Mesenchymal stem cell (in vitro differentiated cells and primary cell): ENCODE measurements at regions not wholly inside any gene's neighbourhood (a gene's known extent, or its start where the extent isn't known, plus 50 kb on each side); places are given as distances from the start of the nearest gene placed in this dataset.

Experiments used
- DNase-seq: peaks from one replicate; pipeline ENCODE4 v3.0.0-alpha.2; 2013
- H2AFZ ChIP-seq: one replicate; pipeline ENCODE4 v1.6.1; 2013; ENCODE audit warnings: low read depth, mild to moderate bottlenecking, control low read depth, inconsistent platforms, low read length, moderate library complexity
- H2AK5ac ChIP-seq: 2 replicates; pipeline ENCODE4 v1.6.1; 2013; ENCODE audit warnings: low read length, moderate library complexity, mild to moderate bottlenecking, inconsistent platforms; ENCODE audit not compliant: severe bottlenecking
- H2BK120ac ChIP-seq: one replicate; pipeline ENCODE4 v1.6.1; 2013; ENCODE audit warnings: low read depth, mild to moderate bottlenecking, inconsistent platforms, low read length, moderate library complexity
- H2BK12ac ChIP-seq, 2 experiments: one replicate each; pipeline ENCODE4 v1.6.1; 2013; ENCODE audit warnings: inconsistent platforms in 2 of 2, low read length in 2 of 2, mild to moderate bottlenecking in 2 of 2, moderate library complexity in 2 of 2, control low read depth in 1 of 2
- H2BK15ac ChIP-seq: one replicate; pipeline ENCODE4 v1.6.1; 2013; ENCODE audit warnings: mild to moderate bottlenecking, low read depth, inconsistent platforms; ENCODE audit not compliant: poor library complexity, severe bottlenecking
- H2BK5ac ChIP-seq: 2 replicates; pipeline ENCODE4 v1.6.1; 2013; ENCODE audit warnings: low read depth, mild to moderate bottlenecking, low read length, control low read depth, inconsistent platforms; ENCODE audit not compliant: poor library complexity, severe bottlenecking
- H3K14ac ChIP-seq, 2 experiments: one replicate each; pipeline ENCODE4 v1.6.1; 2013; ENCODE audit warnings: inconsistent platforms in 2 of 2, low read length in 2 of 2, control low read depth in 1 of 2, mild to moderate bottlenecking in 1 of 2, moderate library complexity in 1 of 2
- H3K18ac ChIP-seq, 2 experiments: one replicate each; pipeline ENCODE4 v1.6.1; 2013; ENCODE audit warnings: inconsistent platforms in 2 of 2, low read length in 2 of 2, control low read depth in 1 of 2, low read depth in 1 of 2, mild to moderate bottlenecking in 1 of 2
- H3K23ac ChIP-seq, 2 experiments: one replicate each; pipeline ENCODE4 v1.6.1; 2013; ENCODE audit warnings: inconsistent platforms in 2 of 2, low read length in 2 of 2, mild to moderate bottlenecking in 2 of 2, moderate library complexity in 2 of 2, control low read depth in 1 of 2
- H3K27ac ChIP-seq: 2 replicates; pipeline ENCODE4 v1.5.1; 2013; ENCODE audit warnings: mild to moderate bottlenecking, moderate library complexity, low read length, control low read depth, inconsistent platforms; ENCODE audit not compliant: poor library complexity, severe bottlenecking
- H3K27me3 ChIP-seq, 2 experiments: 2 replicates each; pipeline versions ENCODE4 v1.6.1 to v1.7.0; 2013; ENCODE audit warnings: low read length in 2 of 2, mild to moderate bottlenecking in 2 of 2, moderate library complexity in 2 of 2, control low read depth in 1 of 2, inconsistent platforms in 1 of 2; ENCODE audit not compliant: control insufficient read depth in 1 of 2, insufficient read depth in 1 of 2
- H3K36me3 ChIP-seq, 2 experiments: 2 replicates each; pipeline versions ENCODE4 v1.6.1 to v1.7.0; 2013; ENCODE audit warnings: low read length in 2 of 2, control low read depth in 1 of 2, inconsistent platforms in 1 of 2, low read depth in 1 of 2, mild to moderate bottlenecking in 1 of 2; ENCODE audit not compliant: insufficient read depth in 2 of 2, control insufficient read depth in 1 of 2
- H3K4ac ChIP-seq, 2 experiments: one replicate each; pipeline ENCODE4 v1.6.1; 2013; ENCODE audit warnings: inconsistent platforms in 2 of 2, low read length in 2 of 2, mild to moderate bottlenecking in 2 of 2, moderate library complexity in 2 of 2, control low read depth in 1 of 2, low read depth in 1 of 2
- H3K4me1 ChIP-seq: 2 replicates; pipeline ENCODE4 v1.6.1; 2013; ENCODE audit warnings: low read depth, low read length, control low read depth; ENCODE audit not compliant: control insufficient read depth, insufficient read depth
- H3K4me2 ChIP-seq: 2 replicates; pipeline ENCODE4 v1.6.1; 2013; ENCODE audit warnings: low read length, mild to moderate bottlenecking, inconsistent platforms; ENCODE audit not compliant: poor library complexity, severe bottlenecking
- H3K4me3 ChIP-seq, 2 experiments: 2 replicates each; pipeline versions ENCODE4 v1.5.1 to v1.7.0; 2013; ENCODE audit warnings: low read length in 2 of 2, mild to moderate bottlenecking in 2 of 2, control low read depth in 1 of 2, low read depth in 1 of 2; ENCODE audit not compliant: insufficient read depth in 1 of 2
- H3K79me1 ChIP-seq: replicated peaks from 2 replicates; pipeline ENCODE4 v1.6.1; 2013; ENCODE audit warnings: mild to moderate bottlenecking, control low read depth, low read length, inconsistent platforms; ENCODE audit not compliant: poor library complexity, severe bottlenecking
- H3K9ac ChIP-seq: 2 replicates; pipeline ENCODE4 v1.7.0; 2013; ENCODE audit warnings: mild to moderate bottlenecking, low read length, moderate library complexity
- H3K9me3 ChIP-seq: 2 replicates; pipeline ENCODE4 v1.7.0; 2013; ENCODE audit warnings: mild to moderate bottlenecking, low read length; ENCODE audit not compliant: control insufficient read depth
- H4K8ac ChIP-seq: one replicate; pipeline ENCODE4 v1.6.1; 2013; ENCODE audit warnings: inconsistent platforms, mild to moderate bottlenecking, low read length, moderate library complexity
- H4K91ac ChIP-seq: one replicate; pipeline ENCODE4 v1.6.1; 2013; ENCODE audit warnings: mild to moderate bottlenecking, low read length, inconsistent platforms
- WGBS: methylation state at CpG from one replicate; pipeline ENCODE4 v1.1.7; 2013; ENCODE audit warnings: mixed read lengths; 5-methylcytosine and 5-hydroxymethylcytosine counted together

GRCh38 chr5:19044931-19045695 is 942.9 kb downstream of the CDH18 start:
- Histone ChIP-seq H3K9ac (no peak overlapping the region), H3K4me2 (no peak overlapping the region), H3K18ac (no peak overlapping the region), H3K4ac (no peak overlapping the region), H3K4me3 (no peak overlapping the region), H3K9me3 (no peaks in the 10 kb centered on the region), H3K23ac (no peak overlapping the region), H2AFZ (no peak overlapping the region), H2BK5ac (no peak overlapping the region), H3K4me1 (no peaks in the 10 kb centered on the region), H4K8ac (no peak overlapping the region), H3K27me3 (no peaks in the 10 kb centered on the region), H3K36me3 (no peaks in the 10 kb centered on the region), H2BK12ac (no peak overlapping the region), H4K91ac (no peak overlapping the region), H3K14ac (no peak overlapping the region), H2BK120ac (no peak overlapping the region), H3K79me1 (no peaks in the 10 kb centered on the region), H2AK5ac (no peak overlapping the region), H3K27ac (no peak overlapping the region), H2BK15ac (no peak overlapping the region)
- 68% methylated on average over 7 of the region's 7 CpGs for WGBS
- DNase-seq, result no peak

GRCh38 chr5:19047277-19047676 is 940.7 kb downstream of the CDH18 start:
- no peaks in the 10 kb centered on the region for H3K36me3 ChIP-seq
- DNase-seq, result no peak

GRCh38 chr5:19048726-19049125 is 939.3 kb downstream of the CDH18 start:
- no peak overlapping the region for H2BK5ac ChIP-seq
- H3K27me3 ChIP-seq, result no peaks in the 10 kb centered on the region
- H2BK12ac ChIP-seq, result no peak overlapping the region
- H3K4me3 ChIP-seq, result no peak overlapping the region
- no peak overlapping the region for H3K4ac ChIP-seq
- H3K27ac ChIP-seq, result no peak overlapping the region
- H2BK120ac ChIP-seq, result no peak overlapping the region
- H3K9ac ChIP-seq, result no peak overlapping the region
- no peak overlapping the region for H4K91ac ChIP-seq
- no peak for DNase-seq
- WGBS, result no CpG with 5 or more reads among the region's 3 CpGs
- no peak overlapping the region for H2AFZ ChIP-seq
- H2AK5ac ChIP-seq, result no peak overlapping the region
- H3K79me1 ChIP-seq, result no peaks in the 10 kb centered on the region
- H2BK15ac ChIP-seq, result no peak overlapping the region
- no peak overlapping the region for H3K18ac ChIP-seq
- no peak overlapping the region for H4K8ac ChIP-seq
- no peak overlapping the region for H3K23ac ChIP-seq
- H3K14ac ChIP-seq, result no peak overlapping the region
- H3K4me2 ChIP-seq, result no peak overlapping the region
- H3K36me3 ChIP-seq, result no peaks in the 10 kb centered on the region
- peaks cover 3% of the 10 kb centered on the region for H3K9me3 ChIP-seq
- no peaks in the 10 kb centered on the region for H3K4me1 ChIP-seq

More at GRCh38 chr5:19047277-19047676, 940.7 kb downstream of the CDH18 start:
- H3K9ac ChIP-seq, result no peak overlapping the region
- no peak overlapping the region for H2AK5ac ChIP-seq
- H3K4me2 ChIP-seq, result no peak overlapping the region
- no peaks in the 10 kb centered on the region for H3K9me3 ChIP-seq
- H3K79me1 ChIP-seq, result no peaks in the 10 kb centered on the region
- WGBS, result 88% methylated on average over 9 of the region's 9 CpGs
- H4K8ac ChIP-seq, result no peak overlapping the region
- no peak overlapping the region for H2BK15ac ChIP-seq
- H3K27ac ChIP-seq, result no peak overlapping the region
- H4K91ac ChIP-seq, result no peak overlapping the region
- no peak overlapping the region for H2BK5ac ChIP-seq
- H2BK12ac ChIP-seq, result no peak overlapping the region
- H3K18ac ChIP-seq, result no peak overlapping the region
- no peaks in the 10 kb centered on the region for H3K4me1 ChIP-seq
- no peak overlapping the region for H3K4ac ChIP-seq
- no peak overlapping the region for H3K4me3 ChIP-seq
- H3K14ac ChIP-seq, result no peak overlapping the region
- H2AFZ ChIP-seq, result no peak overlapping the region
- H3K27me3 ChIP-seq, result no peaks in the 10 kb centered on the region
- no peak overlapping the region for H3K23ac ChIP-seq
- H2BK120ac ChIP-seq, result no peak overlapping the region

- H3K4me1 ChIP-seq, result no peaks in the 10 kb centered on the region
- H3K4ac ChIP-seq, result no peak overlapping the region
- no peak for DNase-seq
- H2BK120ac ChIP-seq, result no peak overlapping the region
- H3K27me3 ChIP-seq, result no peaks in the 10 kb centered on the region
- H3K36me3 ChIP-seq, result no peaks in the 10 kb centered on the region
- no peak overlapping the region for H3K18ac ChIP-seq
- H3K14ac ChIP-seq, result no peak overlapping the region
- no peak overlapping the region for H3K4me2 ChIP-seq
- peaks cover 3% of the 10 kb centered on the region for H3K9me3 ChIP-seq
- H2BK15ac ChIP-seq, result no peak overlapping the region
- H2BK5ac ChIP-seq, result no peak overlapping the region
- no peak overlapping the region for H2AFZ ChIP-seq
- H3K9ac ChIP-seq, result no peak overlapping the region
- no peak overlapping the region for H2AK5ac ChIP-seq
- H3K23ac ChIP-seq, result no peak overlapping the region
- no peak overlapping the region for H3K4me3 ChIP-seq
- H2BK12ac ChIP-seq, result no peak overlapping the region
- H4K91ac ChIP-seq, result no peak overlapping the region
- 93% methylated on average over 2 of the region's 2 CpGs for WGBS
- H3K27ac ChIP-seq, result no peak overlapping the region
- H3K79me1 ChIP-seq, result no peaks in the 10 kb centered on the region
- no peak overlapping the region for H4K8ac ChIP-seq
These were observed 929.8 kb downstream of the CDH18 start for GRCh38 chr5:19058216-19058615.
